Astrocyte of the cerebellum (primary cell): ENCODE measurements at regions not wholly inside any gene's neighbourhood (a gene's known extent, or its start where the extent isn't known, plus 50 kb on each side); places are given as distances from the start of the nearest gene placed in this dataset.

Source experiments
- DNase-seq: peaks from one replicate; pipeline ENCODE4 v3.0.0-alpha.2; 2011; ENCODE audit warnings: low read depth
- H3K4me3 ChIP-seq: 2 replicates; pipeline ENCODE4 v1.5.1; 2011; ENCODE audit warnings: mild to moderate bottlenecking, low read depth, low read length, moderate library complexity
- in situ Hi-C: cut with HindIII; loops from 2 replicates; pipeline ENCODE4 v1.10.0; 2017; ENCODE audit warnings: low sequenced_read_pairs
- TF ChIP-seq, protein P1 (sequence below): IDR thresholded peaks from 2 replicates; pipeline ENCODE4 v1.5.1; 2012; ENCODE audit warnings: low read length, low read depth, moderate library complexity, mild to moderate bottlenecking; ENCODE audit errors: missing control alignments

DNA sequence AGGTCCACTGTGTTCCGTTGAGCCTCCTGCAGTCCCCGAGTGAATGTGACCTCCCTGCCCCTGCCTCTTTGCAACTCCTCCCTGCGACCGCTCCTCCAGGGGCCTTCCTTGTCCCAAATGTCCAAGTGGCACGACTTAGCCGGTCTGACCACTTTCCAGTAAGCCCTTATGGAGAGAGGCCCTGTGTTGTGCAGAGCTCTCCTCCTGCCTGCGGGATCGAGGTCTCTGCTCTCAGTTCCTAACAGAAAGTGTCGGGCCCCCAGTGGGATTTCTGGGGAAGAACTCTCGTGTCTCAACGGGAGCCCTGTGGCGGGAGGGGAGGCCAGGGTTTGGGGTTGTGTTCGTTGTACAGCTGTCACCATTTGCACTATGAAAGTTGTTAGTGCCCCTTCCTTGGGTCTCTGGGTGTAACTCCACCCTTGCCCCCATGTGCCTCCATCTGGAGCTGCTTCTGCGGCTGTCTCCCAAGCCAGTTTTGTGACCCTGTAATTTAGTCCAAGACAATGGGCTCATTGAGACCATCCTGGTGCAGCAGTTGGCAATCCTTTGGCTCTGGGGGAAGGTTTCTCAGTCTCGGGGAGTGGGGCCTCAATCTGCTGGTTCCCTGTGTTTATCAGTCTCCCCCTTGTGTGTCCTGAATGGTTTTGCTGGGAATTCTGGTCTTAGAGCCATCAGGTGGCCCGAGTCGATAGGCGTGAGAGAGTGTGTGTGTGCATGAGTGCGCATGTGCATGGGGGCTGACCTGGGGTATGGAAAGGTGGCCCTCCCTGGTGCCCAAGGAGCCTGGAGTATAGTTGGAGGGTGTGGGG, 234.5 kb downstream of the SEC14L1 start:
- no peak for DNase-seq
- in situ Hi-C loops, result no loop called here
- TF ChIP-seq, protein P1, sequence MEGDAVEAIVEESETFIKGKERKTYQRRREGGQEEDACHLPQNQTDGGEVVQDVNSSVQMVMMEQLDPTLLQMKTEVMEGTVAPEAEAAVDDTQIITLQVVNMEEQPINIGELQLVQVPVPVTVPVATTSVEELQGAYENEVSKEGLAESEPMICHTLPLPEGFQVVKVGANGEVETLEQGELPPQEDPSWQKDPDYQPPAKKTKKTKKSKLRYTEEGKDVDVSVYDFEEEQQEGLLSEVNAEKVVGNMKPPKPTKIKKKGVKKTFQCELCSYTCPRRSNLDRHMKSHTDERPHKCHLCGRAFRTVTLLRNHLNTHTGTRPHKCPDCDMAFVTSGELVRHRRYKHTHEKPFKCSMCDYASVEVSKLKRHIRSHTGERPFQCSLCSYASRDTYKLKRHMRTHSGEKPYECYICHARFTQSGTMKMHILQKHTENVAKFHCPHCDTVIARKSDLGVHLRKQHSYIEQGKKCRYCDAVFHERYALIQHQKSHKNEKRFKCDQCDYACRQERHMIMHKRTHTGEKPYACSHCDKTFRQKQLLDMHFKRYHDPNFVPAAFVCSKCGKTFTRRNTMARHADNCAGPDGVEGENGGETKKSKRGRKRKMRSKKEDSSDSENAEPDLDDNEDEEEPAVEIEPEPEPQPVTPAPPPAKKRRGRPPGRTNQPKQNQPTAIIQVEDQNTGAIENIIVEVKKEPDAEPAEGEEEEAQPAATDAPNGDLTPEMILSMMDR, result no peak
- peak overlapping the region; percentile 88 for H3K4me3 ChIP-seq

- in situ Hi-C loops, result no loop called here
- H3K4me3 ChIP-seq, result peak overlapping the region; percentile 88
- no peak for DNase-seq
- TF ChIP-seq, protein P1, result no peak
Observed at GRCh38 chr17:77375917-77376651, 235.3 kb downstream of the SEC14L1 start.

DNA sequence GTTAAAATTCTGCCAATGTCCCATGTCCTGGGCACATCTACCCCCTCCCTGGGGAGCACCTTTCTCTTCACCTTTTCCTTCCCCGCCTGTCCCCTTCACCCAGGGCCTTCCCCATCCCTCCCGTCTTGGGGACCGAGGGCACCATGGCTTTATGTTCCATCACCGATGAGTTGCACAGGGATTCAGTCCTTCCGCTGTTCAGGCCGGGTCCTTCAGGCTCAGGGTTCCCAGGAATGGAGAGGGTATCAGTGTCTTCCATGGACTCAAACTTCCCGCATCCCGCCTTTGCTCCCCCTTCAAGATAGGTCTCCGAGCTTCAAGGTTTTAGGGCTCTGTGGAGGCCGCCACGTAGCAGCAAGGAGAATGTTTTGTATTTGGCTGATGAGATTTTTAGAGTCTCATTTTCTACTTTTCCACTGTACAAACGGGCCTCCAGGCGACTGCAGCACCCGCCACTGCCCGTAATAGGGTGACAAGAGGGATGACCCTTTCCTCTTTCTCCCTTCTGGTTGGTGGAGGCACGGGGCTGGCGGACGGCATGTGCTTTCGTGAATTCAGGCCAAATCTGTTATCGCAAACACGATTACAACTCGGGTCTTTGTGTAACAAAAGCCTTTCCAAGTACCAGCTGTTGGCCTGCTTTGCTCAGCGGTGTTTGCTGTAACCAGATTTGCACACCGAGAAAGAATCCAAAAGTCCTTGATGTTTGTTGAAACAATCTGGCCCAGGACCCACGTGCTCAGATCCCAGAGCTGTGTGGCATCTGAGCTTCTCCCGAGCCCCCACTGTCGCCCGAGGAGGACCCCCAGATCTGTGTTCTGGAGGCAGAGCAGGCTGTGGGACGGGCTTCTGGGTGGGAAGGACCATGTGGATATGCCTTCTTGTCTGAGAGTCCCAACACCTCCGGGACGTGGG, 236.3 kb downstream of the SEC14L1 start:
- in situ Hi-C loops, result no loop called here
- TF ChIP-seq, protein P1, result no peak
- H3K4me3 ChIP-seq, result no peak overlapping the region
- DNase-seq, result no peak

DNA sequence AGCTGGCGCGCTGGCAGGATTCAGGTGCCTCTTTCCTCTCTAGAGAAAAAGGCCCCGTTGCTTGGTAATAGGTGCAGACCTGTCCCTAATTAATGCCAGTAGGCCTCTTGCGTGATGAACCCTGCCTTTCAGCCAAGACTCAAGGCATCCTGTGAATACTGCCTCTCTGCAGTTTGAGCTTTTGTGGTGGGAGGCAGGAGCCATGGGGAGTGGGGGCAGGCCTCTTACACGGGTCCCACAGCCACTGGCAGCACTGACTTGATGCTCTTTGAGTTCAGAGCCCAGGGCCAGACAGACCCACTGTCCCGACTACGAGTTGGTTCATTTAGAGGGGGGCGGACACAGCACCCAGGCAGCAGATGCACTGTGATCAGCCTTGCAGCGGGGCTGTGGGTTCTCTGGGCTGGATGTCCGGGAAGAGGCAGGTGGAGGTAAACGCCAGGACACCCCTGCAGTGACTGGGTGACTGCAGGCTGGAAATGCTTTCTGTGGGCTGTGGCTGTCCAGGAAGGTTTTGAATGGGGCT, 237.0 kb downstream of the SEC14L1 start:
- TF ChIP-seq, protein P1, result no peak
- in situ Hi-C loops, result no loop called here
- no peak overlapping the region for H3K4me3 ChIP-seq
- no peak for DNase-seq

DNA sequence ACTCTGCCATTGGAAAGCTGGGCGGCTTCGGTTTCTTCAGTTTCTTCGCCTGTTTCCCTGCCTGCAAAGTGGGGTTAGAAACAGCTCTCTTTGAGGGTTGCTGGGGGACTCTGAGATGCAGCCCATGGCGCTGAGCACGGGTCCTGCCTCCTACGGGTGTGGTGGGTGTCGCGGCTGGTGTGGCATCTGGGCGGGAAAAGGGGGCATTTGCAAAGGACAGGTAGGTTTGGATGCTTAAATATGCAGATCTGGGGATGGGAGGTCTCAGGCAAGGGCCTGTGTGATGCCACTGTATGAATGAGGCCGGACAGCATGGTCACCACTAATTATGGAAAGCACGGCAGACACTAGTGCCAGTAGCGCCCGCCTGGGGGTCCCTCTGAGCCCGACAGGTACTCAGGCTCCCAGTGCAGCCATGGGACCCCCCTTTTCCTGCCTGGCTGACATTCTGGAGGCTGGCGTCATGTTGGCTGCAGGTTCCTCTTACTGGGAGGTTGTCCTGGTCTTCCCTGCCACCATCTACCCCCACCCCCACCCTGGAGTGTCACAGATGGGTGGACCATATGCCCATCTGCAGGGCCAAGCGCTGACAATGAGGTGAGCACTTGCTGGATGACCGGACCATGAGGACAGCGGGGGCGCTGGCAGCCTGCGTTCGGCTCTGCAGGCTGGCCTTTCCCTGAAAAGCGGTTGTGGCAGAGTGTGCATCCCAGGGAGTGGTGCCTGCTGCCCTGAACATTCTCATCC, 237.7 kb downstream of the SEC14L1 start:
- TF ChIP-seq, protein P1, result no peak
- H3K4me3 ChIP-seq, result no peak overlapping the region
- in situ Hi-C loops, result no loop called here
- no peak for DNase-seq
